Panc1 (cell line): ENCODE measurements at regions not wholly inside any gene's neighbourhood (a gene's known extent, or its start where the extent isn't known, plus 50 kb on each side); places are given as distances from the start of the nearest gene placed in this dataset.

Source experiments
- TF ChIP-seq, protein P1 (sequence below), 2 experiments: IDR thresholded peaks; 2 replicates each; pipeline ENCODE4 v1.6.1; 2011 to 2012; ENCODE audit warnings: low read depth in 2 of 2, control low read depth in 1 of 2, low read length in 1 of 2, mild to moderate bottlenecking in 1 of 2, moderate library complexity in 1 of 2; ENCODE audit not compliant: insufficient read depth in 1 of 2
- TF ChIP-seq, protein P2 (sequence below): fragments of 450-650 bp; IDR thresholded peaks from 2 replicates; pipeline ENCODE4 v1.5.1; 2017; ENCODE audit warnings: mild to moderate bottlenecking

DNA sequence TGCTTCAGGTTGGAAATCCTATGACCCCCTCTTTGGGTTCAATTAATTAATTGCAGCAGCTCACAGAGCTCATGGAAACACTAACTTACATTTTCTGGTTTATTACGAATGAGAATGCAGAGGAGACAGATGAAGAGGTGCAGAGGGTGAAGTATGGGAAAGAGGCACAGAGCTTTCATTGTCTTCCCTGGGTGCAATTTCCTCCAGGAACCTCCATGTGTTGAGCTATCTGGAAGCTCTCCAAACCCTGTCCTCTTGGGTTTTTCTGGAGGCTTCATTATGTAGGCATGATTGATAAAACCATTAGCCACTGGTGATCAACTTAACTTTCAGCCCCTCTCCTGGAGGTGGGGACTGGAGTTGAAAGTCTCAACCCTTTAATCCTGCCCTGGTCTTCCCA lies 133.0 kb upstream of the AUTS2 start:
- TF ChIP-seq, protein P1, sequence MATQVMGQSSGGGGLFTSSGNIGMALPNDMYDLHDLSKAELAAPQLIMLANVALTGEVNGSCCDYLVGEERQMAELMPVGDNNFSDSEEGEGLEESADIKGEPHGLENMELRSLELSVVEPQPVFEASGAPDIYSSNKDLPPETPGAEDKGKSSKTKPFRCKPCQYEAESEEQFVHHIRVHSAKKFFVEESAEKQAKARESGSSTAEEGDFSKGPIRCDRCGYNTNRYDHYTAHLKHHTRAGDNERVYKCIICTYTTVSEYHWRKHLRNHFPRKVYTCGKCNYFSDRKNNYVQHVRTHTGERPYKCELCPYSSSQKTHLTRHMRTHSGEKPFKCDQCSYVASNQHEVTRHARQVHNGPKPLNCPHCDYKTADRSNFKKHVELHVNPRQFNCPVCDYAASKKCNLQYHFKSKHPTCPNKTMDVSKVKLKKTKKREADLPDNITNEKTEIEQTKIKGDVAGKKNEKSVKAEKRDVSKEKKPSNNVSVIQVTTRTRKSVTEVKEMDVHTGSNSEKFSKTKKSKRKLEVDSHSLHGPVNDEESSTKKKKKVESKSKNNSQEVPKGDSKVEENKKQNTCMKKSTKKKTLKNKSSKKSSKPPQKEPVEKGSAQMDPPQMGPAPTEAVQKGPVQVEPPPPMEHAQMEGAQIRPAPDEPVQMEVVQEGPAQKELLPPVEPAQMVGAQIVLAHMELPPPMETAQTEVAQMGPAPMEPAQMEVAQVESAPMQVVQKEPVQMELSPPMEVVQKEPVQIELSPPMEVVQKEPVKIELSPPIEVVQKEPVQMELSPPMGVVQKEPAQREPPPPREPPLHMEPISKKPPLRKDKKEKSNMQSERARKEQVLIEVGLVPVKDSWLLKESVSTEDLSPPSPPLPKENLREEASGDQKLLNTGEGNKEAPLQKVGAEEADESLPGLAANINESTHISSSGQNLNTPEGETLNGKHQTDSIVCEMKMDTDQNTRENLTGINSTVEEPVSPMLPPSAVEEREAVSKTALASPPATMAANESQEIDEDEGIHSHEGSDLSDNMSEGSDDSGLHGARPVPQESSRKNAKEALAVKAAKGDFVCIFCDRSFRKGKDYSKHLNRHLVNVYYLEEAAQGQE (IDR thresholded peaks at IDR 0.05; ENCODE audit: insufficient read depth in 1 of 2, low read depth in 2 of 2, low read length in 1 of 2): no peak
- TF ChIP-seq, protein P2, sequence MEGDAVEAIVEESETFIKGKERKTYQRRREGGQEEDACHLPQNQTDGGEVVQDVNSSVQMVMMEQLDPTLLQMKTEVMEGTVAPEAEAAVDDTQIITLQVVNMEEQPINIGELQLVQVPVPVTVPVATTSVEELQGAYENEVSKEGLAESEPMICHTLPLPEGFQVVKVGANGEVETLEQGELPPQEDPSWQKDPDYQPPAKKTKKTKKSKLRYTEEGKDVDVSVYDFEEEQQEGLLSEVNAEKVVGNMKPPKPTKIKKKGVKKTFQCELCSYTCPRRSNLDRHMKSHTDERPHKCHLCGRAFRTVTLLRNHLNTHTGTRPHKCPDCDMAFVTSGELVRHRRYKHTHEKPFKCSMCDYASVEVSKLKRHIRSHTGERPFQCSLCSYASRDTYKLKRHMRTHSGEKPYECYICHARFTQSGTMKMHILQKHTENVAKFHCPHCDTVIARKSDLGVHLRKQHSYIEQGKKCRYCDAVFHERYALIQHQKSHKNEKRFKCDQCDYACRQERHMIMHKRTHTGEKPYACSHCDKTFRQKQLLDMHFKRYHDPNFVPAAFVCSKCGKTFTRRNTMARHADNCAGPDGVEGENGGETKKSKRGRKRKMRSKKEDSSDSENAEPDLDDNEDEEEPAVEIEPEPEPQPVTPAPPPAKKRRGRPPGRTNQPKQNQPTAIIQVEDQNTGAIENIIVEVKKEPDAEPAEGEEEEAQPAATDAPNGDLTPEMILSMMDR: no peak
